ENCODE measurements at regions not wholly inside any gene's neighbourhood (a gene's known extent, or its start where the extent isn't known, plus 50 kb on each side); places are given as distances from the start of the nearest gene placed in this dataset.
"Not testable (repeated sequence)": the region's sequence is repeated elsewhere in the genome, so short reads cannot be mapped to it uniquely, and the experiment has no call there.

DNA sequence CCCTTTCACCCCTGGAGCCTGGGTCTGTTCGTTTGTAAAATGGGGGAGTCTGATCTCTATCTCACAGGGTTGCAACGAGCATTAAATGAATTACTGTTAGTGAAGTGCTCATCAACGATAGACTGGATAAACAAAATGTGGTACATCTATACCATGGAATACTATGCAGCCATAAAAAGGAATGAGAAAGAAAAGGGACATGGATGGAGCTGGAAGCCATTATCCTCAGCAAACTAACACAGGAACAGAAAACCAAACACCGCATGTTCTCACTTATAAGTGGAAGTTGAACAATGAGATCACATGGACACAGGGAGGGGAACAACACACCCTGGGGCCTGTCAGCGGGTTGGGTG is 348.0 kb upstream of the ID2 start:
- not testable (repeated sequence) for DNase-seq

DNA sequence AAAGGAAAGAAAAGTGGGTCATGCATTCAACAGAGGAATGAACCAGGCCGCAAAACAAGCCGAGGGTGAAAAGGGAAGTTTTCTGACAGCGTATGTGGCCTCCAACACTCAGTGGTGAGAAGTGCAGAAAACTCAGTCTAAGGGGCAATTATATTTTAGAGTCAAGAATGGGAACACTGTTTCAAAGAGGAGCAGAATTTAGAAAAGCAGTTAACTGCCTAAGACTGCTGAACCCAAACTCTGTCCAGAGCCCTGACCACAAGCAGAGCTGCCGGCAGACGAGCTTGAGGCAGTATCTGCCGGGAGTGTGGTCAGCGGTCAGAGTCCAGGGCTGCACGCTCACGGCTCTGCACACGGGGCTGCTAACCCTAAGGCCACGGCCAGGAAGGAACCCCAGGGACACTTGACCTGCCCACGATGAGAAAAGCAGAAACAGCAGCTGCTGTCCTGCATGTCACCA is 347.0 kb upstream of the ID2 start:
- DNase-seq = no peak

DNA sequence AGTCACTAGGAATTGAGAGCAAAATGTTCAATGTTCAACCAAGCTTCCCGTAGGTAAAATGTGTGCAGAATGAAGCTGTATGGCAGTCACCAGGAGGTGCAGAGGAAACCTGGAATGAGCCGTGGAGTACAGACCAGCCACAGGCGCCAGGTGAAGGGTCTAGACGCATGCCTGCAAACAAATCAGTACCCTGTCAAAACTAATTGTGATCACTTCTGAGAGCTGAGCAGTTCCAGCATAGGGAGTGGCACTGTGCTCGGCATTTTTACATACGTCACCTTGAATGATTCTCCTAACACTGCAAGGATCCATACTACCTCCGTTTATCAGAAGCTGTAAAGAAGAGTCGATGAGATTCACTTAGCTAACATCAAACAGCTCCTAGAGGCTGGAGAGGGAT is 346.1 kb upstream of the ID2 start:
- DNase-seq = no peak

GRCh38 chr2:8337321-8337720 is 344.5 kb upstream of the ID2 start:
- peak; percentile 34 for DNase-seq

- DNase-seq = no peak
Measured at GRCh38 chr2:8342407-8342806, 339.4 kb upstream of the ID2 start.

DNA sequence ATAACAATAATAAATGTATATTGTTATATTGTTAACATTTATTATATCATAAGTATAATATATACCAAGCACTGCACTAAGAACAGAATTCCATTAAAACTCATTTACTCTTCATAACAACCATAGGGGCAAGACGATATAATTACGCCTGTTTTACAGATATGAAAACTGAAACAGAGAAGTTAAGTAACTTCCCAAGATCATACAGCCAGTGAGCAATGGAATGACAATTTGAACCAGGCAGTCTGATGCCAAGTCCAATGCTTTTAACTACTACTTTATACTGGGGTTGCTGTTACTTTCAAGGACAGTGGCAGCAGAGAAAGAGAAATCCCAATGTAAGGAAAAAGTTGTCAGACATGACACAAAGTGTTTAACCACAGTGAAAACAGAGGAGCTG is 338.8 kb upstream of the ID2 start:
- no peak for DNase-seq

- no peak for DNase-seq
Measured at GRCh38 chr2:8344144-8345097, 337.4 kb upstream of the ID2 start.

DNA sequence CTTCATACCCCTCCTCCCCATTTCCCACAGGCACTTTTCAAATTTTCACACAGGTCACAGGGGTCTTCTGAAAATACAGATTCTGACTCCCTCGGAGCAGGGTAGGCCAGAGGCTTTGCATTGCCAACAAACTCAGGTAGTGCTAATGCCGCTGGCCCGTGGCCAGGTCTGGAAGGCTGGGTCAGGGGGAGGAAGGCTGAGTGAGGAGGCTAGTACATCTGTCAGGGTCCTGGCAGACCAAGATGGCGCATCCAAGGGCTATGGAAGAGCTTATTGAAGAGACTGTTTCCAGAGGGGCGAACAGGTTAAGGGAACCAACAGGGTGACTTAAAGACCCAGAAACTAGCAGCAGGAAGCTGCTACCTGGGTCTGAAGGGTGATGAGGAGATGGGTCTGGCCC is 336.7 kb upstream of the ID2 start:
- no peak for DNase-seq

DNA sequence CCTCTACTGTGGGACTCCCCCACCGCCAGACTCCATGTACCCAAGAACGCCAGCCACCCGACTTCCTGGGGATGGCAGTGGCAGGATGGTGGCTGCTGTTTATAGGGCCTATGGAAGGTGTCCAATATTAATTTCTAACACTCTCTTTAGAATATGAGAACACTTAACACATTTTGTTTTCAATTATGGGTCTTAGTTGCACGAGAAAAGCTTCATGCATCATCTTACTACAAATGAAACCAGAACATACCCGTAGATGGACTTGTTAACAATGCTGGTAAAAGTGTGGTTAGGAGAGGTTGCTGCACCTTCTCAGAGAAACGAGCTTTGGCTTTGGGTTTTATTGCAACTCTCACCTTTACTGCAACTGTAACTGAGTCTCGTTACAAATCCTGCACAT is 335.6 kb upstream of the ID2 start:
- DNase-seq = no peak

GRCh38 chr2:8346706-8347430 is 335.0 kb upstream of the ID2 start:
- DNase-seq = no peak

GRCh38 chr2:8348911-8349310 is 332.9 kb upstream of the ID2 start:
- DNase-seq = not testable (repeated sequence)

DNA sequence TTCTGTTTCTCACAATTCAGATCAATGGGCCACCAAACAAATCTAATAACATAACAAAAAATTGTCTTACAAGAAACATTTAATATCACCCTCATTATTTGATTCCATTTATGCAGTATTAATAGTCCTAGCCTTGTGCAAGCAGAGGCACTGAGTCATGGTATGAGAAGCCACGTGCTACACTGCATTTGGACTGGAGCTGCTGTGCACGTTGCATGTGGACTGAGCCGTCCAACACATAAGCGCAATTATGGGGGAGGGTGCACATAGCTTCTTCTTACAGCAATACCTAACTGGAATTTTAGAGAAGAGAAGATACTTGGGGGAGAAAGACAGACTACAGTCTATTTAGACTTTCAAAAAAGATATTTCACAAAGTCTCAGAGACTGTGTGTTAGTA is 329.6 kb upstream of the ID2 start:
- DNase-seq = no peak

GRCh38 chr2:8352989-8353388 is 328.9 kb upstream of the ID2 start:
- DNase-seq = no peak

GRCh38 chr2:8355102-8355859 is 326.6 kb upstream of the ID2 start:
- DNase-seq = no peak

DNA sequence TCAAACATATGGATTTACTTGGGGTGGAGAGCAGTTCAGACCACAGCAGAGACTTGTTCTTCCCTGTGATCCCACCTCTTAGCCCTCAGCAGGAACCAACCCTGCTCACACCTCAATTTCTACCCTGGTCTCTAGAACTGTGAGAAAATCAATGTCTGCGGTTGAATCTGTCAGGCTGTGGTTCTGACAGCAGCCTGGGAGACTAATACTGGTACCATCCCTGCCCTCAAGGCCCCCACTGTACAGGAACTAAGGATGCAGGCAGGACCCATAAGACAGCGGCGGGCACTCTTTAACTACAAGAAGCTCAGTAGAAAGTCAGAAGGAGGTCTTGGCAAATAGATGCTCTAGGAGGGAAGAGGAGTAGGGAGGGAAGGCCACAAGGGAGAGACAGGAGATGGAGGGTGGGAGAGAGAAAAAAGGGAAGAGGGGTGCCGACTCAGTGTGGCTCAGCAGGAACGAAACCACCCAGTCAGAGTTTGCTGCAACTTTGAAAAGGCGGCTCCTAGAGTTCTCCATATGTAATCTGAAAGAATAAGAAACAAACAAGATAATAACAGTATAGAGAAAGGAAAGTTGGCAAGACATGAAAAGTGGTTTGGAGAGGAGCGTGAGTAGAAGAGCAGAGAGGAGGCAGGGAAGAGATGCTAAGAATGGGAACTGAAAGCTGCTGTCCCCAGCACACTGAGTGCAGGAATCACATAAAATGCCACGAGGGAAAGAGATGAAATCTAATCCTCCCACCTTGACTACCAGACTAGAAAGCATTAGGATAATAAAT is 323.9 kb upstream of the ID2 start:
- DNase-seq = no peak

DNA sequence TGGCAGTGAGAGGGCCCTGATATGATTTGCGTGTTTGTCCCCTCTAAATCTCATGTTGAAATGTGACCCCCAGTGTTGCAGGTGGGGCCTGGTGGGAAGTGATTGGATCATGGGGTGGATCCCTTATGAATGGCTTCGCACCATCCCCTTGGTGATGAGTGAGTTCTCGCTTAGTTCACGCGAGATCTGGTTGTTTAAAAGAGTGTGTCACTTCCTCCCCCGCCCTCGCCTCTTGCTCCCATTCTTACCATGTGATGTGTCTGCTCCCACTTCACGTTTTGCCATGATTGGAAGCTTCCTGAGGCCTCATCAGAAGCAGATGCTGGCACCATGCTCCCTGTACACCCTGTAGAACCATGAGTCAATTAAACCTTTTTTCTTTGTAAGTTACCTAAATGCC is 319.9 kb upstream of the ID2 start:
- no peak for DNase-seq

- DNase-seq = no peak
Measured at GRCh38 chr2:8363161-8363560, 318.7 kb upstream of the ID2 start.

DNA sequence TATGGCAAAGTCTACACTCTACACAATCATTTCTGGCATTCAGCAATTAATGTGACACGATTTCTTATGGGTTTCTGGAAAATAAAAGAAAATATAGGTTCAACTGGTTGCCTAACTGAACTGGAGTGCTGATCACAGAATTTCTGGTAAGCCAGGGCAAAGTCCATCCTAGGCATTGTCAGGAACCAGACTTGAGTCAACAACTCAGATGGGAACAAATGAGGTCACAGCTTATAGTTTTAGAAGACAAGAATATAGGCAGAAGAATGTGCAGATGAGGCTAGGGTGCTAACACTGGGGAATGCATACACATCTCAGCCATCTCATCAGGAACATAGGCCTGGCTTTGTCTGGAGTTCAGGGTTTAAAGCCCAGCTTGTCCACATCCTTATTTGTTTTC is 317.2 kb upstream of the ID2 start:
- DNase-seq = no peak

- no peak for DNase-seq
Measured at GRCh38 chr2:8365331-8365910, 316.4 kb upstream of the ID2 start.

DNA sequence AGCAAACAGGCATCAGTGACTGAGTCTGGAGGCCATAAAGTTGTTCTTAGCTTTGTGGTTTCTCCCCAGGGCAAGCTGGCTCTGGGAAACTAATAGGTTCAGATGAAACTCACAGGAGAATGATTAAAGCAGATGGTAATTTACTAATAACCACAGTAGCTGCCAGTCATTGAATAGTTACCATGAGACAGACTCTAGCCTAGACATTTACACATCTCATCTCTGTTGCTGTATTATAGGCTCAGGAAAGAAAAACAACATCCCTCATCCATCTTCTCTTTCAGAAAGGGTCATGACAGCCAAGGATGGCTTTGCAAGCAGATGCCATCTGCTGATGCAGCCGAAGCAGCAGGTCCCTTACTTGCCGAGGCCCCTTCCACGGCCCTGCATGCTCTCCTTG is 314.0 kb upstream of the ID2 start:
- DNase-seq = no peak

DNA sequence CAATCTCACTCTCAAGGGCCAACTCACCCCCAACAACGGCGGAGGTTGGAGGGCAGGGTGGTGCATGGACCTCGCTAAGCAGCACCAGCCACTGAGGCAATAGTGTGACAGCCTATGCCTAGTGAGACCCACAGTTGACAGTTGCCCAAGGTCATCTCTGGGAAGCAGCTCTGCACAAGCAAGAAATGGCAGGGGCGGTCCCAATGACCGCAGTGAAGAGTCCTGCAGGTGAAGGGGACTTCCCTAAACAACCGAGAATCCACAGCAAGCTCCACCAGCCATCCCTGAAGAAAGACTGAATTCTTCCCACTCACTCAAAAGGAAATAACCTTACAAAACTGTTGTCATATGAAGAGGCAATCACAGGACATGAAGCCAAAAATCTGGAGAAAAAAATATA is 313.4 kb upstream of the ID2 start:
- no peak for DNase-seq

DNA sequence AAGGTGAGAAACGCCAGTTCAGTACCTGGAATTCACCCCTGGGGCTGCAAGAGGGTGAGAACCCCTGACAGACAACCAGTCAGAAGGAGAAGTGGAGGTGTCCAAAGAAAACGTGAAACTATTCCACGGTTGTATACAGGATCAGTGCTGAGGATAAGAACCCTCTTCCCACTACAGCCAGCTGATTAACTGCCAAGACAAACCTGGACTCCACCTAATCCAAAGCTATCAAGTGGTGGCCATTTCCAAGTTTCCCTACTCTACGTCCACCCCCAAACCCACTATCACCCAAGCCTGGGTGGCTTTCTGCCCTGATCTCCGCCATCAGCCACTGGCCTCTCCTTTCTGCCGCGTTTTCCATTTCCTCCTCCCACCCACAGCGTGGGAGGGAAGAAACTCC is 312.3 kb upstream of the ID2 start:
- DNase-seq = no peak
